ENCODE measurements at regions not wholly inside any gene's neighbourhood (a gene's known extent, or its start where the extent isn't known, plus 50 kb on each side); places are given as distances from the start of the nearest gene placed in this dataset.

- DNase-seq, result no peak
- H3K4me3 ChIP-seq (ENCODE audit: low read depth, low read length), result no peak overlapping the region
- no peak for TF ChIP-seq CTCF (IDR thresholded peaks at IDR 0.05; ENCODE audit: insufficient read depth in 1 of 2, low read depth in 1 of 2, low read length in 1 of 2, severe bottlenecking in 1 of 2, unreplicated experiment in 1 of 2)
- H3K9me3 ChIP-seq, result 0 out of 2 replicates have a peak, but pooled peaks cover 3% of the 10 kb centered on the region
- ChIA-PET CTCF (no interaction called here), POLR2A (interaction anchor here (0.6 kb wide), 1 partner anchor 24 kb away, joined by 4 read pairs; no protein-coding TSS in a partner anchor)
- no peaks in the 10 kb centered on the region for H3K4me1 Mint-ChIP-seq (ENCODE audit: low read depth, unreplicated experiment)
- intact Hi-C loops (cut with micrococcal nuclease; ENCODE audit: unreplicated experiment), result no loop called here
- no peak overlapping the region for H3K27ac Mint-ChIP-seq (ENCODE audit: unreplicated experiment)
- H3K27me3 Mint-ChIP-seq (ENCODE audit: insufficient read depth, unreplicated experiment), result no peaks in the 10 kb centered on the region
- BruUV-seq (replicated peaks), result no TSS peak
- H3K4me3 Mint-ChIP-seq (ENCODE audit: unreplicated experiment), result no peak overlapping the region
- H3K4me1 ChIP-seq, result no peaks in the 10 kb centered on the region
- no peaks in the 10 kb centered on the region for H3K9me3 Mint-ChIP-seq (ENCODE audit: unreplicated experiment)
- H3K36me3 ChIP-seq (ENCODE audit: control insufficient read depth, insufficient read depth, low read length), result no peaks in the 10 kb centered on the region
- no peaks in the 10 kb centered on the region for H3K36me3 Mint-ChIP-seq (ENCODE audit: insufficient read depth, unreplicated experiment)
- no peaks in the 10 kb centered on the region for H3K27me3 ChIP-seq (replicated peaks; ENCODE audit: control insufficient read depth, insufficient read depth, low read length)
Observed at GRCh38 chr10:57362811-57363210, 904.9 kb downstream of the IPMK start.

GRCh38 chr10:57353403-57354003 lies 914.2 kb downstream of the IPMK start:
- Mint-ChIP-seq H3K27ac (ENCODE audit: unreplicated experiment) (no peak overlapping the region), H3K4me1 (ENCODE audit: low read depth, unreplicated experiment) (no peaks in the 10 kb centered on the region), H3K36me3 (ENCODE audit: insufficient read depth, unreplicated experiment) (no peaks in the 10 kb centered on the region), H3K9me3 (ENCODE audit: unreplicated experiment) (peaks cover 10% of the 10 kb centered on the region), H3K27me3 (ENCODE audit: insufficient read depth, unreplicated experiment) (no peaks in the 10 kb centered on the region), H3K4me3 (ENCODE audit: unreplicated experiment) (no peak overlapping the region)
- H3K4me1 ChIP-seq, result no peaks in the 10 kb centered on the region
- no peaks in the 10 kb centered on the region for H3K36me3 ChIP-seq (ENCODE audit: control insufficient read depth, insufficient read depth, low read length)
- BruUV-seq (replicated peaks), result no TSS peak
- 0 out of 2 replicates have a peak, but pooled peaks cover 3% of the 10 kb centered on the region for H3K9me3 ChIP-seq
- POLR2A ChIA-PET, result no interaction called here
- DNase-seq, result no peak
- H3K27me3 ChIP-seq (replicated peaks; ENCODE audit: control insufficient read depth, insufficient read depth, low read length), result no peaks in the 10 kb centered on the region
- CTCF ChIA-PET, result no interaction called here
- no peak overlapping the region for H3K4me3 ChIP-seq (ENCODE audit: low read depth, low read length)
- no peak for TF ChIP-seq CTCF (IDR thresholded peaks at IDR 0.05; ENCODE audit: insufficient read depth in 1 of 2, low read depth in 1 of 2, low read length in 1 of 2, severe bottlenecking in 1 of 2, unreplicated experiment in 1 of 2)
- intact Hi-C loops (cut with micrococcal nuclease; ENCODE audit: unreplicated experiment), result no loop called here

GRCh38 chr10:57351076-57351475 lies 916.6 kb downstream of the IPMK start:
- intact Hi-C loops (cut with micrococcal nuclease; ENCODE audit: unreplicated experiment), result no loop called here
- CTCF ChIA-PET, result no interaction called here

More at GRCh38 chr10:57351076-57351475, 916.6 kb downstream of the IPMK start:
- Histone ChIP-seq H3K4me1 (no peaks in the 10 kb centered on the region), H3K27me3 (replicated peaks; ENCODE audit: control insufficient read depth, insufficient read depth, low read length) (no peaks in the 10 kb centered on the region), H3K9me3 (peaks cover 6% of the 10 kb centered on the region; the same call in 1 of the 2 replicates), H3K4me3 (ENCODE audit: low read depth, low read length) (no peak overlapping the region), H3K36me3 (ENCODE audit: control insufficient read depth, insufficient read depth, low read length) (no peaks in the 10 kb centered on the region)
- peaks cover 11% of the 10 kb centered on the region for H3K9me3 Mint-ChIP-seq (ENCODE audit: unreplicated experiment)
- POLR2A ChIA-PET, result no interaction called here
- no peak overlapping the region for H3K27ac Mint-ChIP-seq (ENCODE audit: unreplicated experiment)
- TF ChIP-seq CTCF (IDR thresholded peaks at IDR 0.05; ENCODE audit: insufficient read depth in 1 of 2, low read depth in 1 of 2, low read length in 1 of 2, severe bottlenecking in 1 of 2, unreplicated experiment in 1 of 2), result no peak
- DNase-seq, result no peak
- no peaks in the 10 kb centered on the region for H3K4me1 Mint-ChIP-seq (ENCODE audit: low read depth, unreplicated experiment)
- H3K4me3 Mint-ChIP-seq (ENCODE audit: unreplicated experiment), result no peak overlapping the region
- no peaks in the 10 kb centered on the region for H3K36me3 Mint-ChIP-seq (ENCODE audit: insufficient read depth, unreplicated experiment)
- no TSS peak for BruUV-seq (replicated peaks)
- no peaks in the 10 kb centered on the region for H3K27me3 Mint-ChIP-seq (ENCODE audit: insufficient read depth, unreplicated experiment)

Measured in Caco-2 (cell line).